22Rv1 (cell line): ENCODE measurements at regions not wholly inside any gene's neighbourhood (a gene's known extent, or its start where the extent isn't known, plus 50 kb on each side); places are given as distances from the start of the nearest gene placed in this dataset.

Experiments
- CTCF ChIP-seq: fragments of 450-650 bp; IDR thresholded peaks from 2 replicates; pipeline ENCODE4 v1.5.1; 2017; ENCODE audit warnings: mild to moderate bottlenecking
- ZFX ChIP-seq: fragments of 450-650 bp; IDR thresholded peaks from 2 replicates; pipeline ENCODE4 v1.6.1; 2017; ENCODE audit warnings: antibody characterized with exemption, borderline replicate concordance

GRCh38 chr14:44053422-44053821, 453.7 kb downstream of the FSCB start:
- TF ChIP-seq CTCF (no peak), ZFX (no peak)
